ENCODE measurements at regions not wholly inside any gene's neighbourhood (a gene's known extent, or its start where the extent isn't known, plus 50 kb on each side); places are given as distances from the start of the nearest gene placed in this dataset.
A peak's percentile ranks its signal among the peaks of the same experiment; 100 is the strongest.

- H3K27ac ChIP-seq, result peak overlapping the region in 2 of 4 donors; percentile 32 to 54
- intact Hi-C loops (cut with DNase I), result no loop called here
- ATAC-seq, result peak in 3 of 4 donors; percentile 6 to 70 (median 49)
These were observed 255.7 kb upstream of the TNC start for GRCh38 chr9:115373710-115374045.

GRCh38 chr9:115374724-115375268 lies 256.8 kb upstream of the TNC start:
- FAIRE-seq (no peak), DNase-seq (no peak), ATAC-seq (no peak)
- H3K27me3 ChIP-seq, result no peaks in the 10 kb centered on the region
- H3K4me3 ChIP-seq, result no peak overlapping the region
- H3K27ac ChIP-seq, result peak overlapping the region in 2 of 4 donors; percentile 32 to 54
- no peak for TF ChIP-seq CTCF (IDR thresholded peaks at IDR 0.05)
- WGBS, 2 donors, result 65 to 66% methylated on average over 4 of the region's 4 CpGs
- H3K9me3 ChIP-seq, result no peaks in the 10 kb centered on the region
- H3K4me1 ChIP-seq, result no peaks in the 10 kb centered on the region
- H3K36me3 ChIP-seq, result no peaks in the 10 kb centered on the region
- intact Hi-C loops (cut with DNase I), result no loop called here

More at GRCh38 chr9:115373710-115374045, 255.7 kb upstream of the TNC start:
- DNase-seq, result no peak
- H3K36me3 ChIP-seq, result no peaks in the 10 kb centered on the region
- no peaks in the 10 kb centered on the region for H3K27me3 ChIP-seq
- H3K4me3 ChIP-seq, result no peak overlapping the region
- TF ChIP-seq CTCF (IDR thresholded peaks at IDR 0.05), result no peak
- FAIRE-seq, result no peak
- H3K9me3 ChIP-seq, result no peaks in the 10 kb centered on the region
- no peaks in the 10 kb centered on the region for H3K4me1 ChIP-seq

- DNase-seq (no peak), FAIRE-seq (no peak), ATAC-seq (no peak)
- TF ChIP-seq CTCF (IDR thresholded peaks at IDR 0.05), result no peak
- no peaks in the 10 kb centered on the region for H3K9me3 ChIP-seq
- no peaks in the 10 kb centered on the region for H3K27me3 ChIP-seq
- intact Hi-C loops (cut with DNase I), result no loop called here
- H3K36me3 ChIP-seq, result no peaks in the 10 kb centered on the region
- H3K4me1 ChIP-seq, result no peaks in the 10 kb centered on the region
- no peak overlapping the region for H3K4me3 ChIP-seq
- no peak overlapping the region for H3K27ac ChIP-seq
- 77 to 81% methylated on average over 3 of the region's 3 CpGs for WGBS, 2 donors
These were observed 260.3 kb upstream of the TNC start for GRCh38 chr9:115378241-115378640.

GRCh38 chr9:115378758-115379157 lies 260.8 kb upstream of the TNC start:
- FAIRE-seq (no peak), ATAC-seq (no peak), DNase-seq (no peak)
- Histone ChIP-seq H3K36me3 (no peaks in the 10 kb centered on the region), H3K4me1 (no peaks in the 10 kb centered on the region), H3K9me3 (no peaks in the 10 kb centered on the region), H3K27ac (no peak overlapping the region), H3K27me3 (no peaks in the 10 kb centered on the region), H3K4me3 (no peak overlapping the region)
- intact Hi-C loops (cut with DNase I), result no loop called here
- TF ChIP-seq CTCF (IDR thresholded peaks at IDR 0.05), result no peak

GRCh38 chr9:115379719-115380118 lies 261.8 kb upstream of the TNC start:
- DNase-seq, result peak in 1 of 6 donors; percentile 32

More at GRCh38 chr9:115379719-115380118, 261.8 kb upstream of the TNC start:
- no peak for TF ChIP-seq CTCF (IDR thresholded peaks at IDR 0.05)
- FAIRE-seq, result no peak
- Histone ChIP-seq H3K4me1 (no peaks in the 10 kb centered on the region), H3K9me3 (no peaks in the 10 kb centered on the region), H3K4me3 (no peak overlapping the region), H3K27ac (no peak overlapping the region), H3K27me3 (no peaks in the 10 kb centered on the region), H3K36me3 (no peaks in the 10 kb centered on the region)
- ATAC-seq, result no peak
- WGBS, 2 donors, result 61 to 66% methylated on average over 3 of the region's 3 CpGs
- intact Hi-C loops (cut with DNase I), result no loop called here
